GM10248 (cell line): ENCODE measurements at regions not wholly inside any gene's neighbourhood (a gene's known extent, or its start where the extent isn't known, plus 50 kb on each side); places are given as distances from the start of the nearest gene placed in this dataset.

Source experiments
- CTCF ChIA-PET: fragments of 300-600 bp; sonication (Branson Sonifier 250); formaldehyde crosslinking; extraction: SDS; loops from one replicate; lab custom pipeline; 2021; ENCODE audit warnings: antibody characterized with exemption; lab: Yijun Ruan, JAX
- POLR2A ChIA-PET: fragments of 350-650 bp; sonication (Branson Sonifier 250); formaldehyde crosslinking; extraction: SDS; loops from one replicate; lab custom pipeline; 2020; ENCODE audit warnings: antibody characterized with exemption; lab: Yijun Ruan, JAX
- DNase-seq: peaks from one replicate; pipeline ENCODE4 v3.0.0; 2012; ENCODE audit errors: extremely low spot score
- CTCF ChIP-seq: IDR thresholded peaks from 2 replicates; pipeline ENCODE4 v1.5.1; 2012; ENCODE audit warnings: mild to moderate bottlenecking, low read depth; ENCODE audit errors: extremely low read depth, missing control alignments, control extremely low read depth

- TF ChIP-seq CTCF = no peak
- ChIA-PET POLR2A (no interaction called here), CTCF (interaction anchor here (1.3 to 1.7 kb wide), 2 partner anchors 14 to 430 kb away, joined by 3 to 4 read pairs; no protein-coding TSS in a partner anchor)
- DNase-seq = no peak
Observed at GRCh38 chr4:101599620-101600019, 190.9 kb upstream of the BANK1 start.

GRCh38 chr4:101596781-101597552, 193.6 kb upstream of the BANK1 start:
- DNase-seq = peak; percentile 9
- POLR2A ChIA-PET = no interaction called here
- CTCF ChIA-PET = interaction anchor here (0.7 to 2.2 kb wide), 3 partner anchors 14 to 427 kb away, joined by 3 to 12 read pairs (median 3); no protein-coding TSS in a partner anchor
- TF ChIP-seq CTCF = peak; percentile 21

GRCh38 chr4:101594588-101594987, 195.9 kb upstream of the BANK1 start:
- TF ChIP-seq CTCF = no peak
- POLR2A ChIA-PET = no interaction called here
- DNase-seq = no peak
- CTCF ChIA-PET = no interaction called here

- CTCF ChIA-PET = no interaction called here
Observed at GRCh38 chr4:101593666-101594065, 196.9 kb upstream of the BANK1 start.

GRCh38 chr4:101584306-101584705, 206.2 kb upstream of the BANK1 start:
- ChIA-PET POLR2A (no interaction called here), CTCF (no interaction called here)
- DNase-seq = no peak
- no peak for TF ChIP-seq CTCF

More at GRCh38 chr4:101593666-101594065, 196.9 kb upstream of the BANK1 start:
- no peak for DNase-seq
- no peak for TF ChIP-seq CTCF
- POLR2A ChIA-PET = no interaction called here

- no peak for DNase-seq
- TF ChIP-seq CTCF = no peak
- CTCF ChIA-PET = no interaction called here
- POLR2A ChIA-PET = interaction anchor here (0.7 kb wide), 1 partner anchor 502 kb away, joined by 5 read pairs; no protein-coding TSS in a partner anchor
Observed at GRCh38 chr4:101563126-101563525, 215.8 kb upstream of the PPP3CA start.

GRCh38 chr4:101556842-101557241, 209.5 kb upstream of the PPP3CA start:
- CTCF ChIA-PET = no interaction called here
- DNase-seq = no peak
- no peak for TF ChIP-seq CTCF

More at GRCh38 chr4:101556842-101557241, 209.5 kb upstream of the PPP3CA start:
- POLR2A ChIA-PET = no interaction called here
